ENCODE measurements at regions not wholly inside any gene's neighbourhood (a gene's known extent, or its start where the extent isn't known, plus 50 kb on each side); places are given as distances from the start of the nearest gene placed in this dataset.

DNA sequence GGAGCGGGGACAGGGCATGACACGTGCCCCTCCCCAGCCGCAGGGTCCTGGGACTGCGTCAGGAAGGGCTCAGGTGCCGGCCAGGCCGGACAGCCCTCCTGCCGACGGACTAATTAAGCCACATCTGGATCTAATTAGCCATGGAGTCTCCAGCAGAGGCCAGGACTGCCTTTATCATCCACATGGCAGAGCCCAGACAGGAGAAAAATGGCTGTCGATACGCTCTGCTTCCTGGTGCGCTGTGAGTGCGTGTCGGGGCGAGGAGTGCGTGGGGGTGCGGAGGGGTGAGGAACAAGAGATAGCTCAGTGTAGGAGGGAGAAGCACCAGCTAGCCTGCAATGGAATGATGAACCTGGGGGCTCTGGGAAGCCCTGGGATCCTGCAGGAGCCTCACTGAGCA is 218.8 kb downstream of the IRF8 start:
- TF ChIP-seq, protein P1, sequence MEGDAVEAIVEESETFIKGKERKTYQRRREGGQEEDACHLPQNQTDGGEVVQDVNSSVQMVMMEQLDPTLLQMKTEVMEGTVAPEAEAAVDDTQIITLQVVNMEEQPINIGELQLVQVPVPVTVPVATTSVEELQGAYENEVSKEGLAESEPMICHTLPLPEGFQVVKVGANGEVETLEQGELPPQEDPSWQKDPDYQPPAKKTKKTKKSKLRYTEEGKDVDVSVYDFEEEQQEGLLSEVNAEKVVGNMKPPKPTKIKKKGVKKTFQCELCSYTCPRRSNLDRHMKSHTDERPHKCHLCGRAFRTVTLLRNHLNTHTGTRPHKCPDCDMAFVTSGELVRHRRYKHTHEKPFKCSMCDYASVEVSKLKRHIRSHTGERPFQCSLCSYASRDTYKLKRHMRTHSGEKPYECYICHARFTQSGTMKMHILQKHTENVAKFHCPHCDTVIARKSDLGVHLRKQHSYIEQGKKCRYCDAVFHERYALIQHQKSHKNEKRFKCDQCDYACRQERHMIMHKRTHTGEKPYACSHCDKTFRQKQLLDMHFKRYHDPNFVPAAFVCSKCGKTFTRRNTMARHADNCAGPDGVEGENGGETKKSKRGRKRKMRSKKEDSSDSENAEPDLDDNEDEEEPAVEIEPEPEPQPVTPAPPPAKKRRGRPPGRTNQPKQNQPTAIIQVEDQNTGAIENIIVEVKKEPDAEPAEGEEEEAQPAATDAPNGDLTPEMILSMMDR (IDR thresholded peaks at IDR 0.05): no peak
- TF ChIP-seq POLR2A (IDR thresholded peaks at IDR 0.05): no peak
